Activated naive CD4-positive, alpha-beta T cell treated with Interleukin-2 at 50 U/mL for 16 hours (primary cell): ENCODE measurements at regions not wholly inside any gene's neighbourhood (a gene's known extent, or its start where the extent isn't known, plus 50 kb on each side); places are given as distances from the start of the nearest gene placed in this dataset.
"Not testable (repeated sequence)": the region's sequence is repeated elsewhere in the genome, so short reads cannot be mapped to it uniquely, and the experiment has no call there.

Experiments used
- DNase-seq: peaks from one replicate; pipeline ENCODE4 v3.0.0-alpha.2; 2020

DNA sequence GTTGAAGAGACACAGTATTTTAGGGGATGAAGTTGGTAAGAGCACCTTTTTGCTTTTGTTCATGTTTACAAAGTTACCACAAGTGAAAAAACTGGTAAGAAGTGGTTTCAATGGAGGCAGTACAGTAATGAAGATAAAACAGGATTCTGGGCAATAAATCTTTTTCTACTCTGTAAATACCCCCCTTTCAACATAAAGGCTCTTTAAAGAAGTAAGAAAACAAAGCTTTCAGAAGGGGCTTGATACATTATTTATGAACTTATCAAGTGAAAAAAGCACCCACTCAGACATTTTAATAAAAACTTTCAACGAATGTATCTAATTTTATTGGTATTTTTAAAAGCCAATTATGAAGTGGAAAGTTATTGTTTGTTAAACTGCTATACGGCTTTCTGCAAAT is 522.9 kb downstream of the ZEB2 start:
- no peak for DNase-seq

- no peak for DNase-seq
Observed at GRCh38 chr2:143994961-143995360, 525.0 kb downstream of the ZEB2 start.

- not testable (repeated sequence) for DNase-seq
Observed at GRCh38 chr2:143991596-143991995, 528.3 kb downstream of the ZEB2 start.

DNA sequence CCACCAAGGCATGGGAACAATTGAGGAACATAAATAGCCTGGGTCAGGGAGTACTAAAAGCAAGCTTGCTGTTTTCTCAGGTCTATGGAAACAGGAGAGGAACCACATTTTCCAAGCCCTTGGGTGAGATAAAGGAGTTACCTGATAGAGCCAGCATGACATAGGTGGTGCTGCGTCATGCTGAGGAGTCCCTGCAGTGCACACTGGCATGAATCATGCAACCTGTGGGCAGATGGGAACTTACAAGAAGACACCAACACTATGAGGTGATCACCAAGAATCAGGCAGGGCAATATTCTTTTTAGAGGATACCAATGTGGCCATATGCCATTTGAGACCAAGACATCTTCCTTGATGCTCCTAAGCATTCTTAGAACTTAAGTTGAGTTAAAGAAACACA is 531.8 kb downstream of the ZEB2 start:
- no peak for DNase-seq

- no peak for DNase-seq
Observed at GRCh38 chr2:143981428-143981827, 538.5 kb downstream of the ZEB2 start.

- no peak for DNase-seq
Observed at GRCh38 chr2:143977356-143977755, 542.6 kb downstream of the ZEB2 start.

GRCh38 chr2:143975216-143975615 is 544.7 kb downstream of the ZEB2 start:
- DNase-seq = no peak

- no peak for DNase-seq
Observed at GRCh38 chr2:143974262-143974661, 545.7 kb downstream of the ZEB2 start.

DNA sequence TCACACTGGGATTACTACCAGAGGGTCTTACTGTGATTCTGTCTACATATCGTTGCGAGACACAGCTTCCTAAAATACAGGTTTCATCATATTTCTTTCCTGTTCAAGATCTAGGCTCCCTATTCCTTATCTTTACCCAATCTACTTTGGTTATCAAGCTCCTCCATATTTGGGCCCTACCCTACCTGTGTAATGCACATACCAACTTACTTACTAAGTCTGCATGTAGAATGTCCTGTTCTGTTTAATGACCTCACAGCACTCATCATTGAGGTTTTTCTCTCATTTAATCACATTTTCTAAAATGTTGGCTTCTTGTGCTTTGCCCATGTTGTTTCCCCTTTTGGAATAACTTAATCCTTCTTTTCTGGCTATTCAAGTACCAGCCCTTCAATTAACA is 551.1 kb downstream of the ZEB2 start:
- no peak for DNase-seq

DNA sequence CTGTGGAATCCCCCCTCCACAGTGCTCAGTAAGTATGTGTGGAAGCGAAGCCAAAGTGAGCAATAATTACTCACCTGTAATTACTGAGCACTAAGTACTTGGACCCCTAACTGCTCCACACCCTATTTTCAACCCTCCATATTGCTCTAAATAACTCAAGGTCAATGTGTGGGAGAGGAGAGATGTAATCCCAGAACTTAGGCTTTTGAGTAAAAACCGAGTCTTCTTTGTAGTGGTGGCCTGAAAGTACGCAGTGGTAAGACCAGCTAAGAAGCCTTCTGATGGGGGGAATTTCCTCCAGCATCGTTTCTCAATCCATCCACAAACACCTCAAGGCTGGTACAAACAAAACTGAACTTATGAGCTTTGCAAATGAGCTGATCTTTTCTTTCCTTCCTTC is 551.6 kb downstream of the ZEB2 start:
- DNase-seq = no peak

DNA sequence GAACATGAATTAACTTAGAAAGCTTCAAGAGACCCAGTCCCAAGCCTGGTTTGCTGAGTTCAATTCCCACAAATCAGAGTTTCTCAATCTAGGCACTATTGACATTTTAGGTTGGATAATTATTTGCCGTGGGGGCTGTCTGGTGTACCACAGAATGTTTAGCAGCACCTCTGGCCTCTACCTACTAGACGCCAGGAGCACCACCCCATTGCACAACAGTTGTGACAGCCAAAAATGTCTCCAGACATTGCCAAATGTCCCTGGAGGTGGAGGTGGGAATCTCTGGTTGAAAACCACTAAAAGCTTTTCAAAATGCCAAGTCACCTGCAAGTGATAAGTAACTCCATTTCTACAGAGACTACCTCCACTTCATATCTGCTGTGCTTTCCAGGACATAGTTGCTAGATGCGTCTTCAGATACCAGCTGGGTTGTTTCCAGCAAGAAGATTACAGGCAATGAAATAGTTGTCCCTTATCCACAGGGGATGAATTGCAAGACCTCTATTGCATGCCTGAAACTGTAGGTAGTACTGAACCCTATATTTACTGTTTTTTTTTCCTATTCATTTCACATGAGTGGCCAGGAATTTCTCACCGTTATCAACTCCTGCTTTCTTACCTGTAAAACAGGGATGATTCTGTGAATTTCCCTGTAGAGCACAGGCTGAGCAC is 554.3 kb downstream of the ZEB2 start:
- DNase-seq = no peak

DNA sequence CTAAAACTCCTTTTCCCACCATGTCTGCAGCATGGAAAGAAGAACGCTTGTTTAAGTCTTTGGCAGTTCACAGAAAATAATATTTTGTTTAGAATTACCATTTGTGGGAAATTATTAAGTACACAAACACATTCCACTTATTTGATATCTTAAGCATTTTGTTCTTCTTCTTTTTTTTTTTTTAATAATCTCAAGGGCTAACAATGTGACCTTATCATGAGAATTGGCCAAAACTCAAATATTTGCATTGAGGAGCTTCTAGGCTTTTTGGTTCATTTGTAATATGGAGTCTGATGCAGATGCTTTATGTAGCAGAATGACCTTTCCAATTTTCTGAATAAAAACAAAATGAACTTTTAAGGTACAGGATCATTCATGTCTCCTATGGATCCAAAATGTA is 555.0 kb downstream of the ZEB2 start:
- DNase-seq = no peak

DNA sequence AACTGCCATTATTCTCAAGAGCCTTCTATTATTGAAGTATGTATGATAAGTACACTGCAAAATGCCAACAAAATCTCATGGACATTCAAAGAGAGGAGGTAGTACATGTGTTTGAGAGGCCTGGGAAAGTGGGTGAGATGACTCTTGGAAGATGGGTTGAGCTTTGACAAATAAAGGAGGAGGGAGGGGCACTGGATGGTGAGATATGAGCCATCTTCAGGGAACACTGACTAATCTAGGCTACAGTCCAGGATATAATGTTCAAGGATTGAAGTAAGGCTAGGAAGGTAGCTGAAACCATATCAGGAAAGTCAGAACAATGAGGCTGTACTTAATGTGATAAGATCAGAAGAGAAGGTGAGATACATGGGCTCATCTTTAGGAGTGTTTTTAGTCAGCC is 559.7 kb downstream of the ZEB2 start:
- DNase-seq = no peak

DNA sequence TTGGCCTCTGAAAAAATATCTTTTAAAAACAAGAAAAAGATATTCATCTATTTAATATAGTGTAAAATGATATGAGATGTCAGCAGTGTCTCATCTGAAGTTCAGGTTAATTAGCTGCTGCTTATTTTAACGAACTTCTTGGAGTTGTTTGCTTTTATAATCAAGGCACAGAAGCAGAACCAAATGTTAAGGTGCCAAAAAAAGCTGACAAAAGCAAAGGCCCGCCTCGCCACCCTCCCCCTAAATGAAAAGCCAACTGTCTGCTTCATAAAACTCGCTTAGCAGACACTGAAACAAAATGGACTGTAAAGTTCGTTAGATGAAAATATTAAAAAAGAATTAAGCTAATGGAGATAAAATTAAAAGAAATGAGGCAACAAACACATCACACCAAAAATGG is 562.6 kb downstream of the ZEB2 start:
- DNase-seq = no peak

DNA sequence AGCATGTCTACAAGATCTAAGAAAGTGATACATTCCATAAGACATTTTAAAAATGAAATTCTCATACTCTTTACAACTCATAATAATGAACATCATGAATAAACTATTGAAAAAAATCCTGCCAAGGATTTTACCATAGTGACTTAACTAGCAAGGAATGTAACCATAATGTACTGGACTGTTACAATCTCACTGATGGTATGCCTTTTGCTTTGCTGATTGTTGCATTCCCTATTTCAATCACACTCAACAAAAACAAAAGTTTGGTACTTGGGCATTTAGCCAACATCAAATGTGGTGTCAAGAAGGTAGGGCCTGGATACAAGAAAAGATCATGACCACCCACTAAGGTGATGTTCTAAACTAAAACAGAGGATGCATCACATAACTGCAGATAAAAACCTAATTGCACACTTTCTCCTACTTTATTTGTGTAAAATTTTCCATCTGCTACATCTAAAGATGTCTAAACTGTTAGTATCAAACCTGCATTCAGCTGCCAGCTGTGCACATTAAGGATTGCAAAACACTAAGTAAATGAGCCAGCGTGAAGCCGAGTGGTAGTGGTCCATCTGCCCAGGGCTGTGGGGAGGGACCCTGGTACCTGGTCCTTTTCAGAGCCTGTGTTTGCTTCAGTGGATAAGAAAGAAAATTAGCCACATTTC is 564.4 kb downstream of the ZEB2 start:
- no peak for DNase-seq

- DNase-seq = no peak
Observed at GRCh38 chr2:143954844-143955243, 565.1 kb downstream of the ZEB2 start.

GRCh38 chr2:143954186-143954585 is 565.7 kb downstream of the ZEB2 start:
- DNase-seq = no peak

DNA sequence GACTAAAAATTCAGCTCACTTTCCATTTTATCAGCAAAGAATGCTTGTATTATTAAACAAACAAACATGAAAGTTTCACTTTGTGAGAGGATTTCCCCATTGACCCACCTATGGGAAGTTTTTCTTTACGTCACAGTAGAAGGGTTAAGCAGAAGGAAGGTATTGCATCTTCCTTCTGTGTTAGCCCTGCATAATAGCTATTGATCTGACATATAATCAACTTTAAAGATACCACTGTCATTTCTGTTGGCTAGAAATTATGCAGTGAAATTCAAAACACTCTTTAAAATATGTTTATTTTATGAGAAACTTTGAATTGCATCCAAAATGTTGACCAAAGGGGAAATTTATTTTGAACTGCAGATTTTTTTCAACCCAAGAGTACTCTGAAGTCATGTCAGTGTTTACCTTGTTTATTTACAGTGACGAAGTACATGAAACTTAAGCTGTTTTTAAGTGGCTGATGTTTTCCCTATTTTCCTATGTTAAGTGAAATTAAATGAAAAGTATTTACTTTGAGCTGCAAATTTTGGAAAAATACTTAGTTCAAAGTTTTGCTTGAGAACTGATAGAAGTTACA is 566.4 kb downstream of the ZEB2 start:
- no peak for DNase-seq

DNA sequence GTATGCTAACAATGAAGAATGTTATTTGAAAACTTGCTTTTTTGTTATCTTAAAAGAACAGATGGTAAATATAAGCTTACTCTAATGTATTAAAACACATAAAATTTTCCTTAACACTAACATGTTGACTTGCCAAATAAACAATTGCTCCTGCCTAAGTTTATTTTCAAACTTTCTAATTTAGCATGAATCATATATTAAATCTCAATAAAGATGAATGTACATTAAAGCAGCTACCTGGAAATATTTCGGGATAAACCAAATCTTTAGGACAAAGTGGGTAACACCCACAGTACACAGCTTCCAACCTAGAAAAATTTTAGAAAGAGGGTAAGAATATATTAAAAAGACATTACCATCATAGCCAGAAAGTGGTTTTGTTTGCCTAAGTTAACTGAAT is 567.4 kb downstream of the ZEB2 start:
- DNase-seq = no peak

DNA sequence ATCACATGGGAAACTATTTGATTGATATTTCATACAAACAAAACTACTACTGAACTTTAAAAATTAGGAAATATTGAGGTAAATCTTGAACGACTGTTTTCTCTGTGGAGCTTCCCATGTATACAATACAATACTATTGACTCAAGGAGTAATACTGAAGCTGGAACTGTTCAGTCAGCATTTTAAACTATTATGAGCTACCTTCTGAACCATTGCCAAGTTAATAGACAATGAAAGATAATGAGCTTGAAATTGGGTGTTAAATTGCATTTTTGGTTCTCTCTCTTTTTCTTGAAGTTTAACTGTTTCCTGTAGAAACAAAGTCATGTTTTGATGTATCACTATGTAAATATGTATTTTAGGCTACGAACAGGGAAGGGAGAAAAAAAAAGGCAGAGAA is 569.2 kb downstream of the ZEB2 start:
- no peak for DNase-seq

DNA sequence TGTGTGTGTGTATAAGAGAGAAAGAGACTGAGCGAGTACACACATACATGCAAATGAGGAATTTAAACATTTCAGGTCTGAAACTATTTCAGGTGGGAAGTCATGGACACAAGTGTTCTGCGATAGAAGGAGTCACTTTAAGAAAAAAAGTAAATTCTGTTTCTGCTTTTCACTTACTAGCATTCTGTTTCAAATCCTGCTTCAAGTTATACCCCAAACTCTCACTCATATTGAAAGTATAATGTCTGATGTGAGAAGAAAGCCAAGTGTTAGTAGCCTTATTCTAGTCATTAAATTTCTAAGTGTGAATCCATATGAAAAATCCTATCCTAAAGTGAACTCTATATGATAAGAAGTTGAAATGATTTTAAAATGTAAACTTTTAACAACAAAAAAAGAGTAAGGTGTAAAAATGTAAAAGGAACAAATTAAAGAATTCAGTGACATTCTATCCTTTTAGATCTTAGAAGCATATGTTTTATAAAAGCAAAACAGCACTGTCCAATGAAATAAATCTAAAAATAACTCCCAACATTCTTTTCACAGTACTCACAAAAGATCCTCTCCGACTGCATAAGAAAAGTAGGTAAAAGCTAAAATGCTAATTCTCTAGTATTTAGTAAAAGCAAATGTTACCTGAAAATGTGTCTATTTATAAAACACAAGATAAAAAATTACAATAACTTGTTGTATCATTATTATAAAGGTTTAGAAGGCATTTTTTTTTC is 570.6 kb downstream of the ZEB2 start:
- DNase-seq = no peak

- DNase-seq = no peak
Observed at GRCh38 chr2:143948710-143949109, 571.2 kb downstream of the ZEB2 start.

DNA sequence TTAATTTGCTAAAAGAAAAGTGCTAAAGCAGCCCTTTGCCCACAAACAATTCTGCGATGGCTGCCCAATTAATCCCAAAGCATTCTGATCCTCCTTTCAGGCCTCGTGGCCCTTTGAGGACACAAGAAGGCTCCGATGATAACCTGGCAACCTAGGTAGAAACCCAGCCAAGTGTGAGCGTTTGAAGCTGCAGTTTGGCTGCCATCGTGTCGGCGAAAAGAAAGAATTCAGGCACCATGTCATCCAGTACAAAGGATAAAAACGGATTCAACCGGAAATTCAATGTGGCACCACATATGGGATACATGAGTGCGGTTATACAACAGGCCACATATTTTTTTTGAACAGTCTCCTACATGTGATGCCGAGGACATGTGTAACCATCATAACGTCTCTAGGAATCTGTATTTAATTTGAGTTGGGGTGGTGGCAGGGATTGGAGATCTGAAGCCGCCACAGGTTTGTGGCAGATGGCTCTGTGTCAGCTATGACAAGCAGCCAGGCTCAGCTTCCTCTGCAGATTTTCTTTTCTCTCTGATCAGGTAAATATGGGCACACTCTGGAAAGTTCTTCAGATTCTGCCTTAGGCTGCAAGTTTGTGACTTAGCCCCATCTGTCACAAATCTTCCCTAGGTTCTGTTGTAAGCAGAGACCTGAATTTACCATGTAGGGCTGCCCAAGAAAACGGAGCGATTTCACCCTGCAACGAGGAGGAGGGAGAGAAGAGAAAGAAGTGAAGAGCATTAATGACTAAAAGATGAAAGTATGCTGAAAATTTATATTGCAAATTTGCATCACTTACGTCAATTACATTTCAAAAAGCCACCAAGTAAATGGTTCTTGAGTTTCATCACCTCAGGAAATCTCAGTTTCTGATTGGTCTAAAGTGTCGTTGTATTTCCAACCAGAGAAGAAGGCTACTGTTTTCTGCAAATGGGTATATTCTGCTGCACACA is 573.2 kb downstream of the ZEB2 start:
- DNase-seq = no peak
